ENCODE measurements at regions not wholly inside any gene's neighbourhood (a gene's known extent, or its start where the extent isn't known, plus 50 kb on each side); places are given as distances from the start of the nearest gene placed in this dataset.

DNA sequence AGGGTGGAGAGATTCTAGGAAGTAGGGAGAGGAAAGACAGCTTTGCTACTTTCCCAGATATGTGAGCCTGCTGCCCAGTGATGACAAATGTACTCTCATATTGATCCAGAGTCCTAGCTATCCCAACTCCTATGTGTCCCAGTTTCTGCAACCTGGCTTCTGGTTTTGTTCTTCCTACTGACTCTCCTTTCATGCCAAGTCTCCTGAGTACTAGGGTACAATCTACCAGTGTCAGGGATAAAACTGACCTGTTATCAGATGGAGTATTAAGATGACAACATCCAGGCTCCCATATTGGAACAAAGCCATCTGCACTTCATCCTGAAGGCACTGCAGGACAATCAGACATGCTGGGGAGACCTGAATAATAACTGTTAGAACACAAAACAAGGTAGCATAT, 233.7 kb upstream of the PHYHIPL start:
- Histone ChIP-seq H3K27ac (no peak overlapping the region), H3K4me3 (no peak overlapping the region), H3K4me1 (no peaks in the 10 kb centered on the region), H3K36me3 (no peaks in the 10 kb centered on the region), H3K27me3 (ENCODE audit: low read depth) (no peaks in the 10 kb centered on the region), H3K9me3 (no peaks in the 10 kb centered on the region)
- DNase-seq = no peak
- intact Hi-C loops (cut with DNase I) = no loop called here
- TF ChIP-seq, protein P1, sequence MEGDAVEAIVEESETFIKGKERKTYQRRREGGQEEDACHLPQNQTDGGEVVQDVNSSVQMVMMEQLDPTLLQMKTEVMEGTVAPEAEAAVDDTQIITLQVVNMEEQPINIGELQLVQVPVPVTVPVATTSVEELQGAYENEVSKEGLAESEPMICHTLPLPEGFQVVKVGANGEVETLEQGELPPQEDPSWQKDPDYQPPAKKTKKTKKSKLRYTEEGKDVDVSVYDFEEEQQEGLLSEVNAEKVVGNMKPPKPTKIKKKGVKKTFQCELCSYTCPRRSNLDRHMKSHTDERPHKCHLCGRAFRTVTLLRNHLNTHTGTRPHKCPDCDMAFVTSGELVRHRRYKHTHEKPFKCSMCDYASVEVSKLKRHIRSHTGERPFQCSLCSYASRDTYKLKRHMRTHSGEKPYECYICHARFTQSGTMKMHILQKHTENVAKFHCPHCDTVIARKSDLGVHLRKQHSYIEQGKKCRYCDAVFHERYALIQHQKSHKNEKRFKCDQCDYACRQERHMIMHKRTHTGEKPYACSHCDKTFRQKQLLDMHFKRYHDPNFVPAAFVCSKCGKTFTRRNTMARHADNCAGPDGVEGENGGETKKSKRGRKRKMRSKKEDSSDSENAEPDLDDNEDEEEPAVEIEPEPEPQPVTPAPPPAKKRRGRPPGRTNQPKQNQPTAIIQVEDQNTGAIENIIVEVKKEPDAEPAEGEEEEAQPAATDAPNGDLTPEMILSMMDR (IDR thresholded peaks at IDR 0.05) = no peak
- ATAC-seq = no peak

DNA sequence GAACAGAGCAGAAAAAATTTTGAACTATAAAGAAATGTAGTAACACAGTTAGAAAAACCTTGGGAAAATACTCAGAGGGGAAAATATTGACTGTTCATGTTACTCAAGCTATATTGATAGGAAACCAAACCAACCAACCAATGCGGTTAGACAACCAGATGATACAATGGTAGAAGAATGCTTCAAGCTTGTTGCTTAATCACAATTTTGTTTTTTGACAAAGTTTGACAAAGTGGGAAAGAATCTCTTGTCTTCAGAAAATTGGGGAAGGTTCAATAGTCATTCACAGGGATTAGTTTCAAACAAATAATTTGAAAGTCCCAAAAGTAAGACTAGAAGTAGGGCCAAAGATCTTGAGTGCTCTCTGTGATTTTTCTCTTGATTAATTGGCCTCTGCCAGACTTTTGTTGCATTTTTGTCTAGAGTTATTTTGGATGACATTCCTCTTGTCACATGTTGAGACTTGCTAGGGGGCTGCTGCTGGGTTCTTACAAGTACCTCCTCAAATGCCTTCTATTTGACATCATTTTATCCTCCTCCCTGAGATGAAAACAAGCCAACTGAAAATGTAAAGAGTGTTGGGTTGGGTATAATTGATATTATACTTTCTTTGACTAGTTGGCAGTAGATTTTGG, 233.1 kb upstream of the PHYHIPL start:
- H3K36me3 ChIP-seq = no peaks in the 10 kb centered on the region
- intact Hi-C loops (cut with DNase I) = no loop called here
- no peaks in the 10 kb centered on the region for H3K9me3 ChIP-seq
- no peak for DNase-seq
- TF ChIP-seq, protein P1 (IDR thresholded peaks at IDR 0.05) = no peak
- no peaks in the 10 kb centered on the region for H3K4me1 ChIP-seq
- H3K4me3 ChIP-seq = no peak overlapping the region
- no peak overlapping the region for H3K27ac ChIP-seq
- no peaks in the 10 kb centered on the region for H3K27me3 ChIP-seq (ENCODE audit: low read depth)
- no peak for ATAC-seq

DNA sequence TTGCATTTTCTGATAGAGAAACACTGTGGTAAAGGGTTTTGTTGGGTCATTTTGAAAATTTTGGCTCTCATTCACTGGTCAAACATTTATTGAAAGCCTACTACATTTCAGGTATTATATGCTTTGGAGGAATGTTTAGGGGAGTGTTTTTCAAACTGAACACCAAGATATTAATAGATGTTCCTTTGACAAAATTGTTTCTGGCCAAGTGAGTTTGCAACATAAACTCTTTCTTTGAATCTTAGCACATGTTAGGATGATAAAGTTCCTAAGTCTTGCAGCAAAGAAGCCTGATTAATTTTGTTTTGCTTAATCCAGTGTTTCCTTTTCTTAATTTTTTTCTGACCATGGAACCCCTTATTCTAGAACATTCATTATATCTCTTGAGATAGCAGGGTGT, 232.5 kb upstream of the PHYHIPL start:
- no peak for DNase-seq
- Histone ChIP-seq H3K36me3 (no peaks in the 10 kb centered on the region), H3K27ac (no peak overlapping the region), H3K27me3 (ENCODE audit: low read depth) (no peaks in the 10 kb centered on the region), H3K9me3 (no peaks in the 10 kb centered on the region), H3K4me1 (no peaks in the 10 kb centered on the region), H3K4me3 (no peak overlapping the region)
- TF ChIP-seq, protein P1 (IDR thresholded peaks at IDR 0.05) = no peak
- no peak for ATAC-seq
- intact Hi-C loops (cut with DNase I) = no loop called here

DNA sequence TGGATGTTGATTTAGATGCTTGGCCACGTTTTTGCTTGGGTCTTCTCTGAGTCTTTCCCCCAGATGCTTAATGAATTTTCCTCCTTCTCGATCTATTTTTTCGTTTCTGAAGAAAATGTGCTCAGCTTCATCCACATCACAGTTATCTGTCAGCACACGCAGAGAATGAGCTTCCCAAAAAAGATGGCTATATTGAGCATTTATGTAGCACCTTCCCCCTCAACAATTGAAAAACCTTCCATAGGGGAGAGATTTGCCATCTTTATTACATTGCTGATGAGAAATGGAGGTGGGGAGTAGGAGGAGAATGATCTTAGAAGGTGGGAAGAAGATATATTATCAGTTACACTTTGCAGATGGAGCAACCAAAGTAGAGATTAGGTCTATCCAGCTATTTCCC, 228.1 kb upstream of the PHYHIPL start:
- TF ChIP-seq, protein P1 (IDR thresholded peaks at IDR 0.05) = no peak
- H3K4me3 ChIP-seq = no peak overlapping the region
- DNase-seq (no peak), ATAC-seq (no peak)
- no peak overlapping the region for H3K27ac ChIP-seq
- H3K4me1 ChIP-seq = no peaks in the 10 kb centered on the region
- intact Hi-C loops (cut with DNase I) = no loop called here
- H3K9me3 ChIP-seq = no peaks in the 10 kb centered on the region
- H3K27me3 ChIP-seq (ENCODE audit: low read depth) = no peaks in the 10 kb centered on the region
- no peaks in the 10 kb centered on the region for H3K36me3 ChIP-seq

DNA sequence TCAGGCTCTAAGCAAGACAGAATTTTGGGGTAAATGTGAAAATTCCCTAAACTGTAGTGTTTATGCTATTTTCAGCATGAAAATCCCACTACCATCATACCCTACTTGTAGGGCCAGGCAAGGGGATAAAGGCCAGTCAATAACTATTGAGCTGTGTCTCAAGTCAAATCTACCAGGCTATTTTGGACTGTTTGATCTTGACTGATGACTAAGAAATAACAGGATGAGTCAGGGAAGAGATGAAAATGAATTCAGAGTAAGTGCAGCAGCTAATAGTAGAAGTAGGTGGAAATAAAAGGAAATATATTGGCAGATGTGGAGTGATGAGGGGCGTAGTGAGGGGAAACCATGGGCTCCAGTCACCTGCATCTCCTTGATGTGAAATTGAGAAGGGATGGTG, 225.8 kb upstream of the PHYHIPL start:
- ATAC-seq (no peak), DNase-seq (no peak)
- TF ChIP-seq, protein P1 (IDR thresholded peaks at IDR 0.05) = no peak
- intact Hi-C loops (cut with DNase I) = no loop called here
- Histone ChIP-seq H3K36me3 (no peaks in the 10 kb centered on the region), H3K27me3 (ENCODE audit: low read depth) (no peaks in the 10 kb centered on the region), H3K9me3 (no peaks in the 10 kb centered on the region), H3K4me1 (no peaks in the 10 kb centered on the region), H3K4me3 (no peak overlapping the region), H3K27ac (no peak overlapping the region)

All from lower lobe of right lung (tissue), 2 donors.